SK-N-MC (cell line): ENCODE measurements at regions not wholly inside any gene's neighbourhood (a gene's known extent, or its start where the extent isn't known, plus 50 kb on each side); places are given as distances from the start of the nearest gene placed in this dataset.

Source experiments
- EZH2 ChIP-seq: fragments of 200-600 bp; sonication (generic); IDR thresholded peaks from one replicate; pipeline ENCODE4 v1.6.1; 2017; ENCODE audit warnings: antibody characterized with exemption
- FOXP2 ChIP-seq: optimal IDR thresholded peaks from 2 replicates; pipeline ENCODE3; 2011; ENCODE audit warnings: mild to moderate bottlenecking, moderate library complexity; ENCODE audit not compliant: insufficient read depth; ENCODE audit errors: extremely low read length, control extremely low read depth
- POLR2AphosphoS5 ChIP-seq: IDR thresholded peaks from 2 replicates; pipeline ENCODE4 v1.6.1; 2012; ENCODE audit warnings: mild to moderate bottlenecking, low read depth, low read length, borderline replicate concordance

- TF ChIP-seq EZH2 (no peak), POLR2AphosphoS5 (no peak), FOXP2 (no peak)
Observed at GRCh38 chr5:110342683-110343082, 383.8 kb downstream of the TMEM232 start.
